HG02970 (cell line): ENCODE measurements at regions not wholly inside any gene's neighbourhood (a gene's known extent, or its start where the extent isn't known, plus 50 kb on each side); places are given as distances from the start of the nearest gene placed in this dataset.

Source experiments
- ATAC-seq: cut with Tn5 transposase; IDR thresholded peaks from one replicate; pipeline ENCODE4 v1.9.1; 2021; ENCODE audit warnings: mild to moderate bottlenecking, moderate library complexity, moderate number of reproducible peaks; ENCODE audit not compliant: unreplicated experiment, low FRiP score

DNA sequence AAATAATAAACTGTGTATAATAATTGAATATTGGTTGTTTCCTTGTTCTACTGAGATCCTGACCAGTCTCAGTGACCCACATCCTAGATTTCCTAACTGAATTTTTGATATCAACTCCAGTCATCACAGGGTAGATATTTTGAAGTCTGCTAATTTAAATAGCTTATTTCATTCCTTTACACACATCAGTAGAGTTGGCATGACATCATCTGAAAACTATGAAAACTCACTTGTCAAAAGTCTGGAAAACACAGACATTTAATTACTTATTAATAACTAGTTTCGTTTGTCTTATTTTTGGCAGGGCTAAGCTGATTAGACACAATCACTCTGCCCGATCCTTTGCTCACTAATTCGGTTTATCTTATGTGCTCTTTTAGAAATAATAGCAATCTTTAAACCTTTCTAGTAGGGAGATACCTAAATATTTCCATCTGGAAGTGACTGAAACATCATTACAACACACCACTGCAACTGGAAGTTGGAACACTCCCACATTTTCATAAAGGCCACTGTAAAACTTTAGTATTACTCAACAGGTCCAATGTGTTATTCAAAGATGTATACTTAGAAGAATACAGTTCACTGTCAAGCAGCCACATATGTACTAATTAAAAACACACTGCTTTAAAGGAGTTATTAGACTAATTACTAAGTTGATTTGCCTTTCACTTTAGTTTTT lies 198.4 kb upstream of the ZNF717 start:
- no peak for ATAC-seq

- no peak for ATAC-seq
These were observed 200.1 kb upstream of the ZNF717 start for GRCh38 chr3:75985432-75985831.

- ATAC-seq: no peak
These were observed 224.9 kb upstream of the ZNF717 start for GRCh38 chr3:76010252-76010651.

GRCh38 chr3:76011121-76011520 lies 225.8 kb upstream of the ZNF717 start:
- ATAC-seq: no peak

GRCh38 chr3:76015496-76015895 lies 230.1 kb upstream of the ZNF717 start:
- no peak for ATAC-seq

GRCh38 chr3:76016111-76016510 lies 230.8 kb upstream of the ZNF717 start:
- ATAC-seq: no peak

DNA sequence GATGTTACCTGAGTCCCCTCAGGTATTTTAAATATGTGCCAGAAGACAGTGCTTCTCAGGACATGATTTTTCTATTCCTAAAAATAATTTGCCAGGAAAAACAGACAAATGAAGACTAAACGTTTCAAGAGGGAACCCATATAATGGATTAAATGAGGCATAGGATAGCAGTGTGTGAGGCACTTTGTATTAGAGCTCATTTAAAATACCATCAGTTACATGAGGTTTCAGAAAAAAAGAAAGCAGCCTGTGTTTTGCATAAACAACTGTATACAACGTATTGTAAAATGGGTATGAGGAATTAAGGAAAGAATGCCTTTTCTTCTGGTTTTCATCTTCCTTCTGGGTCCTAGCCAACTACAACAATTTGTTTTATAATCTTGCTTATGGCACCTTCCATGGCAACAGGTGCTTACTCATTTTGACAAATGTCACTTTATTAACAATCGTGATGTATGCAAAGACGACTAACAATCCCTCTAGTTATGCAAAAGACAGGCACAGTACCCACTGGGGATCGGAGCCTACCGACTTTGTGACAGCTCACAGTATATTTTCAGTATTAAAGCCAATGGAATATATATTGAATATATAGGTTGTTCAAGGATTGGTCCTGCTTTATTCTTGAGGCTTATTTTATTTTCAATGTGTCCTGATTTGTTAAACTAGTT lies 231.6 kb upstream of the ZNF717 start:
- no peak for ATAC-seq

- no peak for ATAC-seq
These were observed 236.0 kb upstream of the ZNF717 start for GRCh38 chr3:76021376-76021775.

GRCh38 chr3:76024640-76025039 lies 239.3 kb upstream of the ZNF717 start:
- no peak for ATAC-seq

DNA sequence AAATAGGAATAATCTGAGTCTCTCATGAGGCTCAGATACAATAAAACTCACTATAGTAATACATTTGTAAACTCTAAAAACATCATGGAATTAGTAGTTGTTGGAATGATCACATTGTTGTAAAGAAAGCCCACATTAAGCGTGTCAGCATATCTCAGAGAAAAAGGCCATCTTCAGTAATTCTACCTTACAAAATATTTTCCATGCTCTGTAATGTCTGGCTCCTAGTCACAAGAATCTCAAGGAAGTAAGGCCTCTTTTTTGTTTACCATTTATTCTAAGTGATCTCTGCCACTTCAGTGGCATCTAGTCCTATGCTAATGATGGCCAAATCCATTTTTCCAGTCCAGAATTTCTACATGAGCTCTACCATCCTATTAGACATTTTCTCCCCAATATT lies 240.2 kb upstream of the ZNF717 start:
- no peak for ATAC-seq

GRCh38 chr3:76026379-76026778 lies 241.0 kb upstream of the ZNF717 start:
- ATAC-seq: no peak

DNA sequence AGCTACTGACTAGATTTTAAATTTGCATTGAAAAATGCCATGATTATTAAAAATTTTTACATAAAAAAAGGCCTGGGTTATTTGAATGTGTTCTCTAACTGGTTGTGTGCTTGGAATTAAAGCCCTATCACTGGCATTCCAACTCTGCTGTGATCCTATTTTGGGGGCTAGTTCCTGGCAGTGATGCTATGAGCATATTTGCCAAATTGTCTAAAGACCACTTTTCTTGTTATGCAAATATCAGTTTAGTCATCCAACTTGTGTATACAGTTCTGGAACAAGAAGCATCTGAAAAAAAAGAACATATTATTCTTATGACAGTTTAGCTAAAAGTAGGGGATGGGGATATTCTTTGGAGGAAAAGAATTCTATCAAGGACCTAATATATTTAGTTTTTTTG lies 243.4 kb upstream of the ZNF717 start:
- no peak for ATAC-seq

DNA sequence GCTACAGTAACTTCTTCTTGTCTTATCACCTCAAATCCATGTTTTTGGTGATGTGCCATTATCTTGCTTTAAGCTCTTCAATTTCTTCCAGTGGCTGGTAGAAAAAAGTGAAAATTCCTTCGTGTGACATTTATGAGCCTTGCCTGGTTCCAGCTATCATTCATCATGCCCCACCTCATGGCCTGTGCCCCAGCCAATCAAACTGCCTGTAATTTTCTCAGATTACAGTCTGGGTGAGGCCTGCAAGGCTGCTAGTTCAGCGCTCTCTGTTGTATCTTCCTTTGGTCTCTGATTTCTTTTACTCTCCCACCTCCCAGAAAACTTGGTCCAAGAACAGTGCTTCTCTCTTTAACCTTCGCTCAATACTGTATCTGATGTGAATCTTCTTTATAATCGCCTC lies 249.3 kb upstream of the ZNF717 start:
- no peak for ATAC-seq

DNA sequence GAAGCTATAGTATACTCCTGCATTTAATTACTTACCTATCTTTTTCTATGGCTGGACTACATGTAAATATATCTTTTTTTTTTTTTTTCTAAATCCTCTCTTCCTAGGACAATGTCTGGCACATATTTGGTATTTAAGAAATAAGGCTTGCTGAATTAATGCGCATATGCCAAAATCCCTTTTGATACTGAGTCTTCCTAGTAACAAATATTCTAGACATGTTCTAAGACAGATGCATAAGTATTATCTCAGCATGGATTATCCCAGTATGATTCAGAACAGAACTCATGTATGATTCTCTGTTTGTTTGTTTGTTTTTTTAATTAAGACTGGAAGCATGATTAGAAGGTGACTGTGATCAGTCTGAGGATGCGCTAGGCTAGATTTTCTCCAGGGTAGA lies 249.8 kb upstream of the ZNF717 start:
- no peak for ATAC-seq

DNA sequence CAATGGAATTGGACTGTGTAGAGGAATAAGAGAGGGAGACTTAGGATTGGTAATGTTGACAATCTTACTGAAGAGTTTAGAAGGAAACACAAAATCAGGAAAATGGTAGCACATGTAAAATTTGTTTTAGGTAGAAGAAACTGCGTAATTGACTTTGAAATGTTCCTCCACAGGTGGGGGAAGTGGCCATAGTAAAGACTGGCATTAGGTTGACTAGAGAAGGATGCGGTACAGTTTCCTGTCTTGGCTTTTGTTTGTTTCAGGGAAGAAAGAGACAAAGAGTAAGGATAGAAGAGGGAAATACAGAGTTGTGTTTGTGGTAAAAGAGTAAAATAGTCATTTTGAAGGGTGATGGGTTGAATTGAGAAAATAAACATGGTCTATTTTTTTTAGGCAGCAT lies 253.6 kb upstream of the ZNF717 start:
- no peak for ATAC-seq

DNA sequence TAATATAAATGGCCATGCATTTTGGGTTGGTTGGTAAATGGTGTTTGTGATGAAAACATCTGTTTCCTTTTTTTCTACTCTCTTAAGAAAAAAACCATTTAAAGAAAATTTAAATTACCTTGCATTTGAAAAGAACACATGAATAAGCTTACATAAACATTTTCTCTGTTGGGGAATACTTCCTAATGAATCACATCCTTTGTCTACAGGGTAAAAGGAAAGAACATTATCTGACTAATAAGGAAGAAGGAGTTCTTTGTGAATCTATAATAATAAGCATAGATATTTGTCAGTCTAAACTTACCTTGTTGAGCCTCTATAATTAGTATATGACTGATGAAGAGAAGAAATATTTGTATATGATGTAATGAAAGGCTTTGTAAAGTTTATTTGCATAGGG lies 254.1 kb upstream of the ZNF717 start:
- no peak for ATAC-seq

GRCh38 chr3:76040946-76041345 lies 255.6 kb upstream of the ZNF717 start:
- no peak for ATAC-seq

DNA sequence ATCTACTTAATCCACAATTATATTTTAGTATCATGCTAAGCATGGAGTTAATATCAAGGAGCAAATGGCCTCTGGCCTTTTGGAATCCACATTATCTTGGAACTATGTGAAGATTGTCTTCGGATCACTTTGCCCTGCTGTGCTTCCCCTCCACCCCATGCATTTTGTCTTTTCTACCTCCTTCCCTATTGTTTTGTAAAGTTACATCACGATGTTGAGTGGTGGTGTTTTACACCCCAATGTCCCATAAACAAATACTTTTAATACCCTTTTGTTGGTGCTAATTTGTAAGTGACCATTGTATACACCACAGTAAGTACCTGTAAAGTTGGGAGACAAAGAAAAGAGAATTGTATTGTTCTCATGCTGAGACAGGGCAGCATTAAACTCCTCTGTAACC lies 258.4 kb upstream of the ZNF717 start:
- no peak for ATAC-seq

GRCh38 chr3:76044601-76045600 lies 259.6 kb upstream of the ZNF717 start:
- ATAC-seq: no peak

DNA sequence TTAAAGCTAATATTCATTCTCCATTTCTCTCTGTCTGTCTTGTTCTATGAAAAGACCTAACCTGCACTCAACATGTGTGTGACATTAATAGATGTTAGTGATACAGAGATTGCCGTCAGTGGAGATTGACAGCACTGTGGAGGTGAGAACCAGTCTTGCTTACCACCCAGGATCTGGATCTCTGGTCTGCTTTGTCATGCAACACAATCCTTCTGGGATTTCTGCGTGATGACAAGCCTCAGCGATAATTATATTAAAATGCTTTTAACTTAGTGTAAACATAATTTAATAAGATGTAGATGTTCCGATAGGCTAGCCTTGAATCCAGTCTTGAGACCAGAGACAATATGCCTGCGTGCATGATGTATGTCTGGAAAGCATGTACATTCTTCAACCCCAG lies 262.0 kb upstream of the ZNF717 start:
- ATAC-seq: no peak

DNA sequence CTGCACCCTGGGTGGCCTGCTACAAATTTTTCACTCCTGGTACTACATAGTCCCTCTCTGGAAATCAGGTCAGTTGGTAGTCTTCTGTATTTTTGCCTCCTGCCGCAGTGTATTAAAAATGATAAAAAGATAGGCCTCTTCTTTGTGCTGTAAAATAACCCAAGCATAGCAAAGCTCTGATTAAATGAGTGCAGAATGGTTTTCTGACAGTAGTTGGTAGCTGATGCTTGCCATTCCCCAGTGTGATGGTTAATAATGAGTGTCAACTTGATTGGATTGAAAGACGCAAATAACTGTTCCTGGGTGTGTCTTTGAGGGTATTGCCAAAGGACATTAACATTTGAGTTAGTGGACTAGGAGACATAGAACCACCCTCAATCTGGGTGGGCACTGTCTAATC lies 264.4 kb upstream of the ZNF717 start:
- no peak for ATAC-seq
